Right atrium auricular region (tissue), 2 donors: ENCODE measurements at regions not wholly inside any gene's neighbourhood (a gene's known extent, or its start where the extent isn't known, plus 50 kb on each side); places are given as distances from the start of the nearest gene placed in this dataset.

Source experiments
- DNase-seq: peaks from one replicate; pipeline ENCODE4 v3.0.0-alpha.2; 2019; ENCODE audit warnings: low spot score
- H3K27ac ChIP-seq, 2 donors: fragments of 200-600 bp; sonication (generic); 1 replicate in 1 of 2; 2 replicates in 1 of 2; pipeline ENCODE4 v1.5.1; 2016 to 2019
- H3K27me3 ChIP-seq, 2 donors: fragments of 200-600 bp; sonication (generic); one replicate each; pipeline versions ENCODE4 v1.5.1 to v1.6.0; 2017 to 2019
- H3K36me3 ChIP-seq: fragments of 200-600 bp; sonication (generic); one replicate; pipeline ENCODE4 v1.5.1; 2016
- H3K4me1 ChIP-seq, 2 donors: fragments of 200-600 bp; sonication (generic); one replicate each; pipeline versions ENCODE4 v1.5.1 to v1.6.0; 2017 to 2019
- H3K4me3 ChIP-seq, 2 donors: fragments of 200-600 bp; sonication (generic); 1 replicate in 1 of 2; 2 replicates in 1 of 2; pipeline ENCODE4 v1.5.1; 2017 to 2019; ENCODE audit warnings: mild to moderate bottlenecking in 1 of 2, moderate library complexity in 1 of 2
- H3K9me3 ChIP-seq, 2 donors: fragments of 200-600 bp; sonication (generic); one replicate each; pipeline ENCODE4 v1.5.1; 2019
- TF ChIP-seq, protein P1 (sequence below), 2 donors: fragments of 200-600 bp; sonication (generic); IDR thresholded peaks; one replicate each; pipeline ENCODE4 v1.5.1; 2019; ENCODE audit warnings: antibody characterized with exemption in 2 of 2

DNA sequence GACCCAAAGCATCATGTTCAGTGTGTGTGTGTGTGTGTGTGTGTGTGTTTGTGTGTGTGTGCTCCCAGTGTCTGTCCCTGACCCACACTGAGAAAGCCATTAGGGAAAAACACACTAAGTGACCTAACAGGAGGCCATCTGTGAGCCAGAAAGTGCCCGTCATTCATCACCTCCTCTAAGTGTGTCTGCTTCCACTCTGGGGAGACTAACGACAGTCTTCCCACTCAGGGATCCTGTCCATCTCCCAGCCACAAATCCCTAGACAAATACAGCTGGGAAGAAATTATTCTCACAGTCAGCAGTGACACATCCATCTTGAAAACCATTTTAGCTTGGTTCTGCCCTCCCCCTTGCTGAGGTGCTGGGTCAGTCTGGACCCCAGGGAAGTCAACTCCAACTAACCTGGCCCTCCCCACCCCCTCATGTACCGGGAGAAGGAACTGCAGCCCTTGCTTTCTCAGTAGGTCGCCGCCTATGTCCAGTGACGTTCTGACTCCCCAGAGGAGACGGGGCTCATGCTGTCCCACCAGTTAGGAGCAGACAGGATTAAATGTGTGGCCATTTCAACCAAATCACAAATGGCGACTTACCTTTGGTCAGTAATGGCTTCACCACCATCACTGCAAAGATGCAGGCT lies 296.5 kb upstream of the ZNF32 start:
- H3K9me3 ChIP-seq = no peaks in the 10 kb centered on the region
- no peak overlapping the region for H3K4me3 ChIP-seq
- DNase-seq = peak; percentile 52
- H3K4me1 ChIP-seq = peaks cover 0 to 32% of the 10 kb centered on the region in 2 donors
- no peak overlapping the region for H3K27ac ChIP-seq
- no peaks in the 10 kb centered on the region for H3K27me3 ChIP-seq
- H3K36me3 ChIP-seq = no peaks in the 10 kb centered on the region
- TF ChIP-seq, protein P1, sequence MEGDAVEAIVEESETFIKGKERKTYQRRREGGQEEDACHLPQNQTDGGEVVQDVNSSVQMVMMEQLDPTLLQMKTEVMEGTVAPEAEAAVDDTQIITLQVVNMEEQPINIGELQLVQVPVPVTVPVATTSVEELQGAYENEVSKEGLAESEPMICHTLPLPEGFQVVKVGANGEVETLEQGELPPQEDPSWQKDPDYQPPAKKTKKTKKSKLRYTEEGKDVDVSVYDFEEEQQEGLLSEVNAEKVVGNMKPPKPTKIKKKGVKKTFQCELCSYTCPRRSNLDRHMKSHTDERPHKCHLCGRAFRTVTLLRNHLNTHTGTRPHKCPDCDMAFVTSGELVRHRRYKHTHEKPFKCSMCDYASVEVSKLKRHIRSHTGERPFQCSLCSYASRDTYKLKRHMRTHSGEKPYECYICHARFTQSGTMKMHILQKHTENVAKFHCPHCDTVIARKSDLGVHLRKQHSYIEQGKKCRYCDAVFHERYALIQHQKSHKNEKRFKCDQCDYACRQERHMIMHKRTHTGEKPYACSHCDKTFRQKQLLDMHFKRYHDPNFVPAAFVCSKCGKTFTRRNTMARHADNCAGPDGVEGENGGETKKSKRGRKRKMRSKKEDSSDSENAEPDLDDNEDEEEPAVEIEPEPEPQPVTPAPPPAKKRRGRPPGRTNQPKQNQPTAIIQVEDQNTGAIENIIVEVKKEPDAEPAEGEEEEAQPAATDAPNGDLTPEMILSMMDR (IDR thresholded peaks at IDR 0.05) = no peak

DNA sequence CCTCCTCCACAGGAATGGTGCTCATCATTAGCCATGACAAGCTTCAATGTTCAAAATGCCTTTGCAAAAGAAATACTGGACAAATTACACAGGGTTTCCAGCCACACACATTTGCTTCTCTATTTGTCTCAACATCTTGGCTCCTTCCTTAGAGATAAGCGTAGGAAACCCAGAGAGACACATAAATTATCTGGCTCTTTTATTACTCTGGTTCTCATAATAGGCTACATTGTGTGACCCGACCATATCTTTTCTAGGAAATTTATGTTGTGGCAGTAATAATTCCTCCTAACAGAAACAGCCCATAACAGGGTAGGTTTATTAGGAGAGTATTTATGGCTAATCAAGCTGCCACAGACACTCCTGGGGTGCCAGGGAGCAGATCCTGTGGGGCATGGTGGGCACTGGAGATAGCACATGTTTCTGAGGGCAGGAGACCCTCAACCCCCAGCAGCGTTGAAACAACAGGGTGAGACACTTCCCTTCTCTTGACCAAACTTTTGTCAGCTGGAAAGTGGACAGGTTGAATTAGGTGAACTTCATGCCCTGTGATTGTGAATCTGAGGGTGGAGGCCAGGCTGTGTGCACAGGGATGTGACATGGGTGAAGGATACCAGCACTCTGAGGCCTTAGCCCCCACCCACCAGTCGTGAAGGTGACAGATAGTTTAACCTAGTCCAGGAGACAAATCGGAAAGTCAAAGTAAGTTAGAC lies 295.9 kb upstream of the ZNF32 start:
- TF ChIP-seq, protein P1 (IDR thresholded peaks at IDR 0.05) = no peak
- H3K9me3 ChIP-seq = no peaks in the 10 kb centered on the region
- H3K4me3 ChIP-seq = no peak overlapping the region
- no peak overlapping the region for H3K27ac ChIP-seq
- DNase-seq = peak; percentile 21
- no peaks in the 10 kb centered on the region for H3K27me3 ChIP-seq
- H3K4me1 ChIP-seq = peaks cover 0 to 39% of the 10 kb centered on the region in 2 donors
- no peaks in the 10 kb centered on the region for H3K36me3 ChIP-seq

- H3K36me3 ChIP-seq = no peaks in the 10 kb centered on the region
- H3K27me3 ChIP-seq = no peaks in the 10 kb centered on the region
- DNase-seq = peak; percentile 43
- no peak overlapping the region for H3K27ac ChIP-seq
- TF ChIP-seq, protein P1 (IDR thresholded peaks at IDR 0.05) = no peak
- H3K9me3 ChIP-seq = no peaks in the 10 kb centered on the region
- peaks cover 0 to 45% of the 10 kb centered on the region in 2 donors for H3K4me1 ChIP-seq
- no peak overlapping the region for H3K4me3 ChIP-seq
These were observed 295.2 kb upstream of the ZNF32 start for GRCh38 chr10:43943818-43944360.

GRCh38 chr10:43943119-43943817 lies 294.6 kb upstream of the ZNF32 start:
- no peak for DNase-seq
- Histone ChIP-seq H3K4me1 (peaks cover 0 to 46% of the 10 kb centered on the region in 2 donors), H3K4me3 (no peak overlapping the region), H3K27ac (no peak overlapping the region), H3K9me3 (no peaks in the 10 kb centered on the region), H3K36me3 (no peaks in the 10 kb centered on the region), H3K27me3 (no peaks in the 10 kb centered on the region)
- TF ChIP-seq, protein P1 (IDR thresholded peaks at IDR 0.05) = no peak

DNA sequence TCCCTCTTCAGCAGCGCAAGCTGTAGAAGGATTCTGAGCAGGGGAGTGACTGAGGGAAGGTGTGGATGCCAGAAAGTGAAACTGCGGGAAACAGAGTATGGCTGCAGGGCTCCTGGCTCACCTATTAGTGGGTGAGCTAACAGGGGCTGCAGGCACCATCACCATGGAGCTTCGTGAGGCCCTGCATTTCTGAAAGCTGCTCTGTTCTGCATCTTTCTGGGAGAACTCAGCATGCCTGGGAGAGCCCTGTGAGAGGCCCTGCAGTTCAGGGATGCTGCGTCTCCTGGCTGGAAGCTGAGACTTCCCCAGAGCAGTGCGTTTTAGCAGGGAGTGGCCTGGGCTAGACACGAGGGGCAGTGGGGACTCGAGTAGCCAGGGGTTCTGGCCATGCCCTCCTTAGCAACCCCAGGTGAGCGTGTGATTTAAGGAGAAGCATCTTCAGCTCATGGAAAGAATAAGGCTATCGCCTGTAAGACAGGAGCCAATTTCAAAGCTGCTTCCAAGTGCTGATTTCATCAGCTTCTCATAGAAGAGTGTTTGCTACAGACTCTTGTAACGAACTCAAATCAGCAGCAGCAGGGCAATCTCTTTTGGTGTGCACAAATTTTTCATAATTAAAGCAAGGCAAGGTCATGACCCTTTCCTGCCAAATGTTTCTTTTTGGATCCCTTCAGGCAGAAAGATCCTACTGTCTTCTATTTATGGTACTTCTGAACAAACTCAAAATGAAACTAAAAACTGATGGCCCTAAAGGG lies 293.6 kb upstream of the ZNF32 start:
- Histone ChIP-seq H3K36me3 (no peaks in the 10 kb centered on the region), H3K27me3 (no peaks in the 10 kb centered on the region), H3K4me3 (no peak overlapping the region), H3K27ac (no peak overlapping the region), H3K9me3 (no peaks in the 10 kb centered on the region), H3K4me1 (peaks cover 0 to 46% of the 10 kb centered on the region in 2 donors)
- peak; percentile 50 for DNase-seq
- TF ChIP-seq, protein P1 (IDR thresholded peaks at IDR 0.05) = no peak
